Neural cell (in vitro differentiated cells): ENCODE measurements at regions not wholly inside any gene's neighbourhood (a gene's known extent, or its start where the extent isn't known, plus 50 kb on each side); places are given as distances from the start of the nearest gene placed in this dataset.

ENCODE experiments used
- H2AFZ ChIP-seq: fragments of 200-600, 300-800 bp; sonication (generic), shearing (Covaris generic); 2 replicates; pipeline ENCODE4 v1.6.0; 2014; ENCODE audit warnings: low read depth, mild to moderate bottlenecking, antibody characterized with exemption, low read length, moderate library complexity
- H3F3A ChIP-seq: fragments of 200-600 bp; shearing (Covaris generic); 2 replicates; pipeline ENCODE4 v1.6.1; 2016; ENCODE audit warnings: mild to moderate bottlenecking, moderate library complexity, mixed read lengths, antibody characterized with exemption, low read length; ENCODE audit not compliant: insufficient read depth, poor library complexity, severe bottlenecking
- H3K27ac ChIP-seq: fragments of 200-600, 300-800 bp; sonication (generic), shearing (Covaris generic); 2 replicates; pipeline ENCODE4 v1.5.1; 2014; ENCODE audit warnings: mild to moderate bottlenecking, low read length, moderate library complexity
- H3K27me3 ChIP-seq: fragments of 300-800, 200-600 bp; sonication (generic), shearing (Covaris generic); 2 replicates; pipeline ENCODE4 v1.6.0; 2014; ENCODE audit warnings: mild to moderate bottlenecking, low read depth, low read length, moderate library complexity; ENCODE audit not compliant: insufficient read depth
- H3K36me3 ChIP-seq: fragments of 300-800, 200-600 bp; sonication (generic), shearing (Covaris generic); 2 replicates; pipeline ENCODE4 v1.5.1; 2014; ENCODE audit warnings: mild to moderate bottlenecking, antibody characterized with exemption, low read length, moderate library complexity; ENCODE audit not compliant: insufficient read depth
- H3K4me2 ChIP-seq: fragments of 300-800, 200-600 bp; sonication (generic), shearing (Covaris generic); 2 replicates; pipeline ENCODE4 v1.6.0; 2014; ENCODE audit warnings: mild to moderate bottlenecking, low read length
- H3K4me3 ChIP-seq: fragments of 300-800, 200-600 bp; sonication (generic), shearing (Covaris generic); 2 replicates; pipeline ENCODE4 v1.5.1; 2014; ENCODE audit warnings: mild to moderate bottlenecking, low read length, moderate library complexity
- H3K79me2 ChIP-seq: fragments of 200-600 bp; shearing (Covaris generic); replicated peaks from 2 replicates; pipeline ENCODE4 v1.6.0; 2014; ENCODE audit warnings: mild to moderate bottlenecking, low read length, moderate library complexity; ENCODE audit not compliant: insufficient read depth
- H3K9ac ChIP-seq: fragments of 300-800, 200-600 bp; sonication (generic), shearing (Covaris generic); 2 replicates; pipeline ENCODE4 v1.6.1; 2016; ENCODE audit warnings: mild to moderate bottlenecking, low read length, mixed read lengths
- H3K9me2 ChIP-seq: fragments of 200-600 bp; shearing (Covaris generic); 2 replicates; pipeline ENCODE4 v1.6.1; 2016; ENCODE audit warnings: mild to moderate bottlenecking, low read length, mixed read lengths; ENCODE audit not compliant: insufficient read depth
- H3K9me3 ChIP-seq: fragments of 200-600, 300-800 bp; sonication (generic), shearing (Covaris generic); 2 replicates; pipeline ENCODE4 v1.6.1; 2016; ENCODE audit warnings: mild to moderate bottlenecking, mixed run types, low read length, moderate library complexity, mixed read lengths
- H4K20me1 ChIP-seq: fragments of 200-600 bp; shearing (Covaris generic); 2 replicates; pipeline ENCODE4 v1.6.1; 2016; ENCODE audit warnings: mild to moderate bottlenecking, mixed run types; ENCODE audit not compliant: insufficient read depth
- CTCF ChIP-seq: fragments of 450-650 bp; IDR thresholded peaks from 2 replicates; pipeline ENCODE4 v1.5.1; 2014; ENCODE audit warnings: antibody characterized with exemption, mild to moderate bottlenecking, moderate library complexity; ENCODE audit not compliant: poor library complexity, severe bottlenecking
- EP300 ChIP-seq: fragments of 450-650 bp; conservative IDR thresholded peaks from 2 replicates; pipeline ENCODE4 v1.6.1; 2014; ENCODE audit warnings: antibody characterized with exemption, mild to moderate bottlenecking, moderate library complexity; ENCODE audit not compliant: poor library complexity, severe bottlenecking
- EZH2 ChIP-seq: fragments of 200-600, 300-800 bp; shearing (Covaris generic), sonication (generic); IDR thresholded peaks from 2 replicates; pipeline ENCODE4 v1.6.1; 2014; ENCODE audit warnings: antibody characterized with exemption, low read length, borderline replicate concordance, mild to moderate bottlenecking; ENCODE audit not compliant: insufficient read depth, poor library complexity, severe bottlenecking
- MXI1 ChIP-seq: fragments of 450-650 bp; conservative IDR thresholded peaks from 2 replicates; pipeline ENCODE4 v1.6.1; 2014; ENCODE audit warnings: antibody characterized with exemption, mild to moderate bottlenecking; ENCODE audit not compliant: poor library complexity, severe bottlenecking
- POLR2AphosphoS5 ChIP-seq: IDR thresholded peaks from 2 replicates; pipeline ENCODE4 v1.6.1; 2012
- RAD21 ChIP-seq: fragments of 450-650 bp; conservative IDR thresholded peaks from 2 replicates; pipeline ENCODE4 v1.6.1; 2014; ENCODE audit warnings: antibody characterized with exemption, mild to moderate bottlenecking, moderate library complexity
- REST ChIP-seq: IDR thresholded peaks from 2 replicates; pipeline ENCODE4 v1.6.1; 2012; ENCODE audit warnings: borderline replicate concordance
- SMC3 ChIP-seq: fragments of 450-650 bp; conservative IDR thresholded peaks from 2 replicates; pipeline ENCODE4 v1.6.1; 2014; ENCODE audit warnings: antibody characterized with exemption, mild to moderate bottlenecking, moderate library complexity; ENCODE audit not compliant: poor library complexity
- TAF1 ChIP-seq: IDR thresholded peaks from 2 replicates; pipeline ENCODE4 v1.6.1; 2012; ENCODE audit warnings: low read depth

GRCh38 chr15:66842710-66843441 is 140.8 kb downstream of the SMAD6 start:
- peak overlapping the region; percentile 60 for H3K4me3 ChIP-seq
- no peaks in the 10 kb centered on the region for H3K9me2 ChIP-seq
- no peak overlapping the region for H3K9ac ChIP-seq
- no peaks in the 10 kb centered on the region for H3K36me3 ChIP-seq
- TF ChIP-seq MXI1: no peak
- TF ChIP-seq POLR2AphosphoS5: no peak
- TF ChIP-seq REST: no peak
- no peak for TF ChIP-seq EZH2
- no peak for TF ChIP-seq TAF1
- TF ChIP-seq RAD21: no peak
- no peak for TF ChIP-seq SMC3
- TF ChIP-seq CTCF: no peak
- no peak for TF ChIP-seq EP300
- H2AFZ ChIP-seq: no peak overlapping the region
- H3K27me3 ChIP-seq: peaks cover 30% of the 10 kb centered on the region
- H3K4me2 ChIP-seq: no peak overlapping the region
- H3K9me3 ChIP-seq: no peaks in the 10 kb centered on the region
- no peaks in the 10 kb centered on the region for H4K20me1 ChIP-seq
- no peaks in the 10 kb centered on the region for H3F3A ChIP-seq
- no peak overlapping the region for H3K27ac ChIP-seq
- no peaks in the 10 kb centered on the region for H3K79me2 ChIP-seq

- H3K27ac ChIP-seq: no peak overlapping the region
- no peaks in the 10 kb centered on the region for H3K36me3 ChIP-seq
- TF ChIP-seq CTCF (no peak), MXI1 (no peak), POLR2AphosphoS5 (no peak), REST (no peak), EP300 (no peak), EZH2 (no peak)
- H3K27me3 ChIP-seq: peaks cover 30% of the 10 kb centered on the region
- H3K79me2 ChIP-seq: no peaks in the 10 kb centered on the region
- H3K9me2 ChIP-seq: no peaks in the 10 kb centered on the region
- H3K9me3 ChIP-seq: no peaks in the 10 kb centered on the region
- no peaks in the 10 kb centered on the region for H4K20me1 ChIP-seq
- no peaks in the 10 kb centered on the region for H3F3A ChIP-seq
- no peak overlapping the region for H2AFZ ChIP-seq
- no peak overlapping the region for H3K9ac ChIP-seq
- no peak overlapping the region for H3K4me2 ChIP-seq
- no peak overlapping the region for H3K4me3 ChIP-seq
These were observed 141.5 kb downstream of the SMAD6 start for GRCh38 chr15:66843581-66843980.
